ENCODE measurements at regions not wholly inside any gene's neighbourhood (a gene's known extent, or its start where the extent isn't known, plus 50 kb on each side); places are given as distances from the start of the nearest gene placed in this dataset.

DNA sequence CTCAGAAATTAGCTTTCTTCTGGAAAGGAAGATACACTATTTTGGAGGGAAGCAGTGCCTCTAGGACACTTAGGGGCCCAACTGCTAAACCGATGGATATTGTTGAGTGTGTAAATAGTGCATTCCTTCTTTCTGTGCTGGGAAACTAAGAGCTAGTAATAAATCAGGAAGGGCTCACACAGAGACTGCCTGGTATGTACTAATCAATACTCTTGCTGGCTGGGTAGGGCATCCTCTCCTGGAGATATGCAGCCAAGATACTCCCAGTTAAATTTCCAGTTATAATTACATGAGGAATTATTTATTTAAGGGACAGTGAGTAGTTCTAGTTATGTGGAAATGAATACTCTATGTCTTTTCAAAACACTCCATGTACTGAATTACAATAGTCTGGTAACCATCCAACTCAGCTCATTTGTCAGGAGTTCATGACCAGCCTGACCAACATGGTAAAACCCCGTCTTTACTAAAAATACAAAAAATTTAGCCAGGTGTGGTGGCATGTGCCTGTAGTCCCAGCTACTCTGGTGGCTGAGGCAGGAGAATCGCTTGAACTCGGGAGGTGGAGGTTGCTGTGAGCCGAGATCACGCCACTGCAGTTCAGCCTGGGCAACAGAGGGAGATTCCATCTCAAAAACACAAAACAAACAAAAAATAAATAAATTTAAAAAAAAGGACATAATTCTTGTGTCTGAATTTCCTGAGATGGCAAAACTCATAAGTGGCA, 100.0 kb downstream of the OR2B2 start:
- peaks cover 37 to 42% of the 10 kb centered on the region in 2 experiments for H3K4me1 Mint-ChIP-seq
- H2AK5ac ChIP-seq (ENCODE audit: insufficient read length, low read length) = no peak overlapping the region
- H4K5ac ChIP-seq (ENCODE audit: insufficient read length, low read depth, low read length) = no peak overlapping the region
- H3K23me2 ChIP-seq (ENCODE audit: insufficient read length, low read depth, low read length, poor library complexity, severe bottlenecking) = peaks cover 15% of the 10 kb centered on the region
- TF ChIP-seq, protein P1, sequence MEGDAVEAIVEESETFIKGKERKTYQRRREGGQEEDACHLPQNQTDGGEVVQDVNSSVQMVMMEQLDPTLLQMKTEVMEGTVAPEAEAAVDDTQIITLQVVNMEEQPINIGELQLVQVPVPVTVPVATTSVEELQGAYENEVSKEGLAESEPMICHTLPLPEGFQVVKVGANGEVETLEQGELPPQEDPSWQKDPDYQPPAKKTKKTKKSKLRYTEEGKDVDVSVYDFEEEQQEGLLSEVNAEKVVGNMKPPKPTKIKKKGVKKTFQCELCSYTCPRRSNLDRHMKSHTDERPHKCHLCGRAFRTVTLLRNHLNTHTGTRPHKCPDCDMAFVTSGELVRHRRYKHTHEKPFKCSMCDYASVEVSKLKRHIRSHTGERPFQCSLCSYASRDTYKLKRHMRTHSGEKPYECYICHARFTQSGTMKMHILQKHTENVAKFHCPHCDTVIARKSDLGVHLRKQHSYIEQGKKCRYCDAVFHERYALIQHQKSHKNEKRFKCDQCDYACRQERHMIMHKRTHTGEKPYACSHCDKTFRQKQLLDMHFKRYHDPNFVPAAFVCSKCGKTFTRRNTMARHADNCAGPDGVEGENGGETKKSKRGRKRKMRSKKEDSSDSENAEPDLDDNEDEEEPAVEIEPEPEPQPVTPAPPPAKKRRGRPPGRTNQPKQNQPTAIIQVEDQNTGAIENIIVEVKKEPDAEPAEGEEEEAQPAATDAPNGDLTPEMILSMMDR (conservative IDR thresholded peaks at IDR 0.05) = no peak
- no peak overlapping the region for H2BK5ac ChIP-seq (ENCODE audit: insufficient read length, low read length)
- no peak overlapping the region for H3K4me2 ChIP-seq (ENCODE audit: insufficient read depth, insufficient read length, low read length)
- H3K23ac ChIP-seq (ENCODE audit: insufficient read length, low read depth, low read length) = no peak overlapping the region
- H3K27ac Mint-ChIP-seq = peak overlapping the region; percentile 89 to 97 (median 90); a peak in 5 of 7 replicates
- no peak overlapping the region for H4K8ac ChIP-seq (replicated peaks; ENCODE audit: insufficient read length, low read depth, low read length)
- H2AFZ ChIP-seq (ENCODE audit: low read length) = no peak overlapping the region
- no peaks in the 10 kb centered on the region; the same call in 1 of the 2 replicates for H3K4me1 ChIP-seq (ENCODE audit: insufficient read depth, low read length)
- no peak overlapping the region for H3K18ac ChIP-seq (ENCODE audit: insufficient read length, low read depth, low read length)
- H3K9me3 ChIP-seq (ENCODE audit: control insufficient read depth, low read depth, low read length) = no peaks in the 10 kb centered on the region
- H4K91ac ChIP-seq (ENCODE audit: insufficient read length, low read depth, low read length) = no peak overlapping the region
- no peak overlapping the region for H2BK20ac ChIP-seq (ENCODE audit: low read depth, low read length, poor library complexity, severe bottlenecking)
- H3K36me3 Mint-ChIP-seq (ENCODE audit: insufficient read depth in 1 of 3, low read depth in 3 of 3) = peaks cover 0 to 7% (median 2%) of the 10 kb centered on the region in 3 experiments; a peak in 3 of 7 replicates
- no peak overlapping the region for H2BK120ac ChIP-seq (ENCODE audit: low read depth, low read length, poor library complexity, severe bottlenecking)
- H4K20me1 ChIP-seq (ENCODE audit: control insufficient read depth, insufficient read depth, insufficient read length) = no peaks in the 10 kb centered on the region
- no peak overlapping the region for H3T11ph ChIP-seq (ENCODE audit: low read length)
- no peaks in the 10 kb centered on the region; a peak in 2 of 5 replicates for H3K9me3 Mint-ChIP-seq
- no peaks in the 10 kb centered on the region for H3K79me1 ChIP-seq (ENCODE audit: insufficient read depth, low read depth, low read length, poor library complexity, severe bottlenecking)
- no peak for DNase-seq
- no peak overlapping the region for H2BK15ac ChIP-seq (ENCODE audit: low read depth, low read length)
- WGBS (ENCODE audit: extremely low coverage, insufficient read length, low lambda C conversion rate) = no CpG with 5 or more reads among the region's 6 CpGs
- no peak overlapping the region for H2BK12ac ChIP-seq (ENCODE audit: insufficient read length, low read depth, low read length)
- H3K4me3 Mint-ChIP-seq = peak overlapping the region; percentile 7 to 65; a peak in 4 of 5 replicates
- no peak overlapping the region; the same call in 1 of the 2 replicates for H3K14ac ChIP-seq (ENCODE audit: insufficient read depth, low read length)
- H3K79me2 ChIP-seq (ENCODE audit: insufficient read depth, low read length) = no peaks in the 10 kb centered on the region
- H3K56ac ChIP-seq (ENCODE audit: insufficient read length, low read depth, low read length) = no peak overlapping the region
- peak overlapping the region; percentile 51 for H3K27ac ChIP-seq (ENCODE audit: insufficient read length, low read depth, low read length)
- H3K27me3 Mint-ChIP-seq (ENCODE audit: low read depth) = peaks cover 4% of the 10 kb centered on the region; the same call in 1 of the 2 replicates
- H3K9ac ChIP-seq (ENCODE audit: extremely low read depth, insufficient read length, low read length) = no peak overlapping the region
- no peaks in the 10 kb centered on the region for H3K27me3 ChIP-seq (ENCODE audit: insufficient read depth, low read length)
- no peak overlapping the region for H3K4ac ChIP-seq (ENCODE audit: low read depth, low read length)
